Endometrial microvascular endothelial cells (primary cell): ENCODE measurements at regions not wholly inside any gene's neighbourhood (a gene's known extent, or its start where the extent isn't known, plus 50 kb on each side); places are given as distances from the start of the nearest gene placed in this dataset.

Source experiments
- in situ Hi-C: cut with HindIII; loops from 2 replicates; pipeline ENCODE4 v1.10.0; 2017; ENCODE audit warnings: low sequenced_read_pairs, low pct_unique_long_range_greater_than_20kb; ENCODE audit errors: inconsistent ontology term

GRCh38 chr7:106773228-106773627, 91.9 kb upstream of the PIK3CG start:
- in situ Hi-C loops: no loop called here

DNA sequence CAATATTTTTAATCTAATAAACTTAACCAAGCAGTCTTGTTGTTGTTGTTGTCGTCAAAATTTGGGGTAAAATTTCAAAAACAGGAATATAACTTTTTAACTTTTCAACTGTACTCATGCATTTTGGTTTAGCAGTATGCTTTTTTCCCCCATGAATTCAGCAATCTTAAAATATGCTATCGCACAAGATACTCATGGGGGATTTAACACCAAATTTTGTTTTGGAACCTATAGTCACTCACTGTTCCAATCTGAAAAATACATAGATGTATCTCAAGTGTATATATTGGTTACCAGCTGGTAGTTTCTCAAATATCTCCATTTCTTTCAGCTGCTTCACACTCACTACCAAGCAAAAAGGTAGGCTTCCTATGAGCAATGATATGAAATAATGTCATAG, 91.4 kb upstream of the PIK3CG start:
- in situ Hi-C loops: no loop called here

DNA sequence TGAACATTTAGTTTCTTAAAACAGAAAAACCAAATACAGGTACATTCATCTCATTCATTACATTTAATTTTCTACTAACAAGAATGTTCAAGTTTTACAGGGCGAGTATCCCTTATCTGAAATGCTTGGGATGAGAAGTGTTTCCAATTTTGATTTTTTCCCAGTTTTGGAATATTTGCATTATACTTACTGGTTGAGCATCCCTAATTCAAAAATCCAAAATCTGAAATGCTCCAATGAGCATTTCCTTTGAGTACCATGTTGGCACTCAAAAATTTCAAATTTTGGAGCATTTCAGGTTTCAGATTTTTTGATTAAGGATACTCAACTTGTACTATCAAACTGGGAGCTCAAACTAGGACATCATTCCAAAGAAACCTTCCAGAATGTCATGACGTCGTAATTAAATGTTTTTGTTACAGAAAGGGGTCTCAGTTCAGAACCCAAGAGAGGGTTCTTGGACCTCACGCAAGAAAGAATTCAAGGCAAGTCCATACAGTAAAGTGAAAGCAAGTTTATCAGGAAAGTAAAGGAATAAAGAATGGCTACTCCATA, 90.8 kb upstream of the PIK3CG start:
- in situ Hi-C loops: no loop called here

DNA sequence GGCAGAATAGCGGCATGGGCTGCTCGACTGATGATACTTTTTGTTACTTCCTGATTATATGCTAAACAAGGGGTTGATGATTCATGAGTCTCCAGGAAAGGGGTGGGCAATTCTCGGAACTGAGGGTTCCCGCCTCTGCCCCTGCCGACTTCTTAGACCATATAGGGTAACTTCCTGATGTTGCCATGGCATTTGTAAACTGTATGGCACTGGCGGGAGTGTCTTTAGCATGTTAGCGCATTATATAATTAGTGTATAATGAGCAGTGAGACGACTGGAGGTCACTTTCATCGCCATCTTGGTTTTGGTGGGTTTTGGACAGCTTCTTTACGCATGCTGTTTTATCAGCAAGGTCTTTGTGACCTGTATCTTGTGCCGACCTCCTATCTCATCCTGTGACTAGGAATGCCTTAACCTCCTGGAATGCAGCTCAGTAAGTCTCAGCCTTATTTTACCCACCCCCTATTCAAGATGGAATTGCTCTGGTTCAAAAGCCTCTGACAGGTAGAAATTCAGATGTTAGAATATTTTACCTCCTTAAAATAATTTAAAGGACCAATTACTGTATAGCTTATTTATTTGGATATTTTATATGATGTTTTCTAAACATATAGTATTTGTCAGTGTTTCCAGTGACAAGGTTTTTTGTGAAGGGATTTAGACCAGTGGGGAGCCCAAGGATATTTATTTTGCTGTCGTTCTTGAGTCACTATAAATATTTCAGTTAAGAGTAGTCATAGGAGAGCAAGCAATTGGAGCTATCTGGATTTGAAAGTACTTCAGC, 90.1 kb upstream of the PIK3CG start:
- in situ Hi-C loops: loop anchor here (25.0 kb wide), 1 partner anchor 387 kb away; the partner anchor contains the start of gene HBP1

- in situ Hi-C loops: loop anchor here (25.0 kb wide), 1 partner anchor 387 kb away; the partner anchor contains the start of gene HBP1
Observed at GRCh38 chr7:106775552-106775936, 89.5 kb upstream of the PIK3CG start.

- in situ Hi-C loops: loop anchor here (25.0 kb wide), 1 partner anchor 386 kb away; the partner anchor contains the start of gene HBP1
Observed at GRCh38 chr7:106775975-106776607, 89.0 kb upstream of the PIK3CG start.

DNA sequence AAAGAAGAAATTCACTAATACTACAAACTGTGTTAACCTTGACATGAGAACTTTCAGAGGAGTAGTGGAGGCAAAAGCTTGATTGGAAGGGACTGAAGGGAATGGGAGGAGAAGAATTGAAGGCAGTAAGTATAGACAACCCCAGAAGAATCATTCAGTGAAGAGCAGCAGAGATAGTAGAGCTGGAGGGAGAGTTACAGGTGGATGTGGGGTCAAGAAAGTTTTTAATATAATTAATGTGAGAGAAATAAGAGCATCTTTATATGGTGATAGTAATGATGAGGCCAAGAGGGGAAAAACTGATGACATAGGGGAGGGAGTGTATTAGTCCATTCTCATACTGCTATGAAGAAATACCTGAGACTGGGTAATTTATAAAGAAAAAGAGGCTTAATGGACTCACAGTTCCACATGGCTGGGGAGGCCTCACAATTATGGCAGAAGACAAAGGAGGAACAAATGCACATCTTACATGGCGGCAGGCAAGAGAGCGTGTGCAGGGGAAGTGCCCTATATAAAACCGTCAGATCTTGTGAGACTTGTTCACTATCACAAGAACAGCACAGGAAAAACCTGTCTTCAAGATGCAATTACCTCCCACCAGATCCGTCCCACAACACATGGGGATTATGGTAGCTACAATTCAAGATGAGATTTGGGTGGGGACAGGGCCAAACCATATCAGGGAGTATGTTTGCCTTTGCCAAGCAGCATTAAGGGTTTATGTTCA, 88.3 kb upstream of the PIK3CG start:
- in situ Hi-C loops: loop anchor here (25.0 kb wide), 1 partner anchor 386 kb away; the partner anchor contains the start of gene HBP1

- in situ Hi-C loops: loop anchor here (25.0 kb wide), 1 partner anchor 385 kb away; the partner anchor contains the start of gene HBP1
Observed at GRCh38 chr7:106777674-106778299, 87.3 kb upstream of the PIK3CG start.

- in situ Hi-C loops: loop anchor here (25.0 kb wide), 1 partner anchor 384 kb away; the partner anchor contains the start of gene HBP1
Observed at GRCh38 chr7:106778656-106779250, 86.3 kb upstream of the PIK3CG start.

- in situ Hi-C loops: loop anchor here (25.0 kb wide), 1 partner anchor 382 kb away; the partner anchor contains the start of gene HBP1
Observed at GRCh38 chr7:106779877-106780276, 85.2 kb upstream of the PIK3CG start.

GRCh38 chr7:106781007-106781406, 84.1 kb upstream of the PIK3CG start:
- in situ Hi-C loops: loop anchor here (25.0 kb wide), 1 partner anchor 381 kb away; the partner anchor contains the start of gene HBP1

DNA sequence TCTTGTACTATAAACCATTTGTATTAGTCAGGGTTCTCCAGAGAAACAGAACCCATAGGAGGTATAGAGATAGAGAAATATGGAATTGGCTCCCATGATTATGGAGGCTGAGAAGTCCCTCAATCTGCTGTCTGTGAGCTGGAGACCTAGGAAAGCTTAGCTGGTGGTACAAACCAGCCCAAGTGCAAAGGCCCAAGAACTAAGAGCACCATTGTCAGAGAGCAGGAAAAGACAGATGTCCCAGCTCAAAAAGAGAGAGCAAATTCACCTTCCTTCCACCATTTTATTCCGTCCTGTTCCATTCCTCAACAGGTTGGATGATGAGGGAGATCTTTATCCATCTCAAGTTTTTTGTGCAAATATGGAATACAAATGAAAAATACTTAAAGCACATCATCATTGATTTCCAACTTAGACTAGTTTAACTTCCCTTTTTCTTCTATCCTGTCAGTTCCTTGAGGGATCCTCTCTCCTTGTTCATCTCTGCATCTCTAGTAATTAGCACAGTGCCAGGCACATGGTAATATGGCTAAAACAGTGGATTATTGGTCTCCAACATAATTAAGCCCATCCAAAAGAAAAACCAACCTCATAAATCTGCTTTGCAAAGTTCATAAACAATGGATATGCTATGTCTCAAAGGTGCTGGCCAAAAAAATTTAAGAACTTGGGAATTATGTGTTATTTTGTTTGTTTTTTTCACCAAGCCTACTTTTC, 83.1 kb upstream of the PIK3CG start:
- in situ Hi-C loops: loop anchor here (25.0 kb wide), 1 partner anchor 380 kb away; the partner anchor contains the start of gene HBP1

- in situ Hi-C loops: loop anchor here (25.0 kb wide), 1 partner anchor 379 kb away; the partner anchor contains the start of gene HBP1
Observed at GRCh38 chr7:106783286-106783685, 81.8 kb upstream of the PIK3CG start.

DNA sequence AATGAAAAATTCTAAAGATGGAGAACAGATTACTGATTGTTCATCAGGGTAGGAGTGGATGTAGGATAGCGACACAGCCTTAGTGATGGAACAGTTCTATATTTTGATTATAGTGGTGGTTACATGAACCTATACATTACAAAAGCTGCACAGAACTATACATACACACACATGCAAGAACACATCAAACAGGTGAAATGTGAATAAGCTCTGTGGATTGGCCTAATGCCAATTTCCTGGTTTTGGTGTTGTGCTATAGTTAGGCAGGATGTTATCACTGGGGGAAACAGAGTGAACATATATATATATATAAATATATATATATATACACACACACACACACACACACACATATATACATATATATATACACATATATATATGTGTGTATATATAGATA, 76.4 kb upstream of the PIK3CG start:
- in situ Hi-C loops: loop anchor here (25.0 kb wide), 1 partner anchor 374 kb away; the partner anchor contains the start of gene HBP1

DNA sequence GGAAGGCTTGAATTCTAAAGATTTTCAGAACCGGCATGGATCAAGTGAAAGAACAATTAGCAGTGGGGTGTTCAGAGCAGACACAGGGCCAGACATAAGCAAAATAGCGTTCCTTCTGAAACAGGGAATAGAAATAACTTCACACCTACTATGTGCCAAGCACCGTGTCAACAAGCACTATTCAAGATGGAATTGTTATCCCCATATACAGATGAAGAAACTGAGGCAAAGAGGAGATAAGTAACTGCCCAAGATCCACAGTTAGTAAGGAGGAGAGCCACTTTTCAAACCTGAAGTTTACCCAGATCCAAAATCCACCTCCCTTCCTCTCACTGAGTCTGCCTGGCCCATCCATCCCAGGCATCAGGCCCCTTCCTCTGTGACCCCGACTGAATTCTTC, 73.6 kb upstream of the PIK3CG start:
- in situ Hi-C loops: loop anchor here (25.0 kb wide), 1 partner anchor 371 kb away; the partner anchor contains the start of gene HBP1

GRCh38 chr7:106792233-106792926, 72.7 kb upstream of the PIK3CG start:
- in situ Hi-C loops: loop anchor here (25.0 kb wide), 1 partner anchor 370 kb away; the partner anchor contains the start of gene HBP1
